HG03432 (cell line): ENCODE measurements at regions not wholly inside any gene's neighbourhood (a gene's known extent, or its start where the extent isn't known, plus 50 kb on each side); places are given as distances from the start of the nearest gene placed in this dataset.
A peak's percentile ranks its signal among the peaks of the same experiment; 100 is the strongest.

Experiments
- ATAC-seq: cut with Tn5 transposase; IDR thresholded peaks from one replicate; pipeline ENCODE4 v1.9.1; 2021; ENCODE audit warnings: mild to moderate bottlenecking, moderate library complexity; ENCODE audit not compliant: unreplicated experiment

GRCh38 chr14:51395361-51395849 is 155.4 kb downstream of the TMX1 start:
- ATAC-seq = no peak

- ATAC-seq = no peak
Observed at GRCh38 chr14:51396222-51396815, 156.3 kb downstream of the TMX1 start.

GRCh38 chr14:51398898-51399297 is 158.9 kb downstream of the TMX1 start:
- ATAC-seq = no peak

GRCh38 chr14:51400139-51400538 is 160.1 kb downstream of the TMX1 start:
- no peak for ATAC-seq

- ATAC-seq = no peak
Observed at GRCh38 chr14:51401272-51401671, 161.2 kb downstream of the TMX1 start.

- no peak for ATAC-seq
Observed at GRCh38 chr14:51401756-51402155, 161.7 kb downstream of the TMX1 start.

- no peak for ATAC-seq
Observed at GRCh38 chr14:51410897-51411296, 170.8 kb downstream of the TMX1 start.

GRCh38 chr14:51419685-51420084 is 179.6 kb downstream of the TMX1 start:
- no peak for ATAC-seq

GRCh38 chr14:51422704-51423103 is 182.7 kb downstream of the TMX1 start:
- ATAC-seq = no peak

- no peak for ATAC-seq
Observed at GRCh38 chr14:51424041-51424440, 184.0 kb downstream of the TMX1 start.

GRCh38 chr14:51424561-51425251 is 184.7 kb downstream of the TMX1 start:
- no peak for ATAC-seq

GRCh38 chr14:51428981-51429380 is 188.9 kb downstream of the TMX1 start:
- no peak for ATAC-seq

- ATAC-seq = no peak
Observed at GRCh38 chr14:51430079-51430478, 190.0 kb downstream of the TMX1 start.

- ATAC-seq = no peak
Observed at GRCh38 chr14:51430633-51431032, 190.6 kb downstream of the TMX1 start.

GRCh38 chr14:51431033-51431709 is 191.1 kb downstream of the TMX1 start:
- peak; percentile 62 for ATAC-seq

GRCh38 chr14:51431741-51432140 is 191.7 kb downstream of the TMX1 start:
- ATAC-seq = no peak

- no peak for ATAC-seq
Observed at GRCh38 chr14:51432302-51432948, 192.4 kb downstream of the TMX1 start.

GRCh38 chr14:51436630-51437029 is 196.6 kb downstream of the TMX1 start:
- no peak for ATAC-seq

GRCh38 chr14:51439896-51440295 is 199.8 kb downstream of the TMX1 start:
- ATAC-seq = no peak

- ATAC-seq = no peak
Observed at GRCh38 chr14:51441001-51441400, 201.0 kb downstream of the TMX1 start.

- no peak for ATAC-seq
Observed at GRCh38 chr14:51442513-51443175, 202.6 kb downstream of the TMX1 start.
